Iris pigment epithelial cell (primary cell): ENCODE measurements at regions not wholly inside any gene's neighbourhood (a gene's known extent, or its start where the extent isn't known, plus 50 kb on each side); places are given as distances from the start of the nearest gene placed in this dataset.

Source experiments
- DNase-seq: peaks from one replicate; pipeline ENCODE4 v3.0.0-alpha.2; 2011; ENCODE audit warnings: low read depth

DNA sequence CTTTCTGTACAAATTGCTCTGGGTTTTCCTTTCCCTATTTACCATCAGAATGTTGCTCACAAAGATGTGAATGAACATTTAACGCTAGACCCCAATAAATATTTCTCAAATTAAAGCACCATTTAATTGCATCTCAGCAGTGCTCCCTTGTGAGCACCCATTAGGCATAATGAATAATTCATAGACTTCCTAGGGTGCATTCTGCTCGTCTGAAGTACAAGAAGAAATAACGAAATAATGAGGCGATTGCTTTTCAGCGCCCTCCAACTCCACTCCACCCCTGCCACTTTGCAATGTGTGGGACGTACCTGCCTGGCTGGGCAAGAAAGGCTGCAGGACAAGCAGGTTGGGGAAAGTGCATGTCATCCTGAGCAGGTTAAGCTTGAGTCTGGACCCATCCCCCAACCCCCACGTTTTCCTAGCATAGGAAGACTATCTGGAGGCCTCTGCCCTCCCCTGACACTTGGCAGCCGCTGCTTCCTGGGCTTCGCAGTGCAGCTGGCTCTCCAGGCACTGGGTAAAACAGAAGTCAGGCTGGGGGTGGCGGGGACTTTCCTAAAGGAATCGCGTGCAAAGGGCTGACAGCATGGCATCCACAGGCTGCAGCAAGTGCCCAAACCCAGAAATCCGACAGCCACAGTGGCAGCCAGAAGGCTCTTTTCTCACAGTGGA is 253.7 kb downstream of the DUSP6 start:
- no peak for DNase-seq

DNA sequence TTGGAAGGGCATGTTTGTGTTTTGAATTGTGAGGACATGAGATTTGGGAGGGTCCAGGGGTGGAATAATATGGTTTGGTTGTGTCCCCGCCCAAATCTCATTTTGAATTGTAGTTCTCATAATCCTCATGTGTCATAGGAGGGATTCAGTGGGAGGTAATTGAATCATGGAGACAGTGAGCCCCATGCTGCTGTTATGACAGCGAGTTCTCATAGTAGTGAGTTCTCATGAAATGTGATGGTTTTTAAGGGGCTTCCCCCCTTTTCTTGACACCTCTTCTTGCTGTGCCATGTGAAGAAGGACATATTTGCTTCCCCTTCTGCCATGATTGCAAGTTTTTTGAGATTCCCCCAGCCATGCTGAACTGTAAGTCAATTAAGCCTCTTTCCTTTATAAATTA is 260.0 kb downstream of the DUSP6 start:
- no peak for DNase-seq

DNA sequence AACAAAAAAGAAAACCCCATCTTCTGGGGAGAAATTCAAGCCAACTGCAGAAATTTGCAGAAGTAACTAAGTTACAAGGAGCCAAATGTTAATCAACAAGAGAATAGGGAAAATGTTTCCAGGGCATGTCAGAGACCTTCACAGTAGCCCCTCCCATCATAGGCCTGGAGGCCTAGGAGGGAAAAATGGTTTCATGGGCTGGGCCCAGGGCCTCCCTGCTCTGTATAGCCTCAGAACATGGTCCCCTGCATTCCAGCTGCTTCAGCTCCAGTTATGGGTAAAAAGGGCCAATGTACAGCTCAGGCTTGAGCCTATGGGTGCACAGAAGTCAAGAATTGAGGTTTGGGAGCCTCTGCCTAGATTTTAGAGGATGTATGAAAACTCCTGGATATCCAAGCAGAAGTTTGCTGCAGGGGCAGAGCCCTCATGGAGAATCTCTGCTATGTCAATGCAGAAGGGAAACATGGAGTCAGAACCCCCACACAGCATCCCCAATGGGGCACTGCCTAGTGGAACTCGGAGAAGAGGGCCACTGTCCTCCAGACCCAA is 260.9 kb downstream of the DUSP6 start:
- no peak for DNase-seq

DNA sequence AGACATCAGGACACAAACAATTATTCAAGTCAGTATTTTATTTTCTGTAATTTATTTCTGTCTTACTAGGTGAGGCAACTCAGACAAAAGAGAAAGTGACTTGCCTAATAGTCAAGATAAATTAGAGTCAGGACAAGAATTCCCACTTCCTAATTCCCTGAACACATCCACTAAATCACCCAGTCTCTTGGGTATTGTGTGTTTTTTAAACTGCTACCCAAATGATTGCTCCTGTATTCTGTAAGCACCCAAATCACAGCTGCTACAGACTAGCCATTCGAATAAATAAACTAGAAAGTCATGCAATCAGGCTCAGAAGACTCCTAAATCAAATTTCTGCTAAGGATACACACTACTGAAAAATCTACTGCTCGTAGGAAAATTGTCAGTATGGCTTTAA is 263.0 kb downstream of the DUSP6 start:
- DNase-seq: no peak

DNA sequence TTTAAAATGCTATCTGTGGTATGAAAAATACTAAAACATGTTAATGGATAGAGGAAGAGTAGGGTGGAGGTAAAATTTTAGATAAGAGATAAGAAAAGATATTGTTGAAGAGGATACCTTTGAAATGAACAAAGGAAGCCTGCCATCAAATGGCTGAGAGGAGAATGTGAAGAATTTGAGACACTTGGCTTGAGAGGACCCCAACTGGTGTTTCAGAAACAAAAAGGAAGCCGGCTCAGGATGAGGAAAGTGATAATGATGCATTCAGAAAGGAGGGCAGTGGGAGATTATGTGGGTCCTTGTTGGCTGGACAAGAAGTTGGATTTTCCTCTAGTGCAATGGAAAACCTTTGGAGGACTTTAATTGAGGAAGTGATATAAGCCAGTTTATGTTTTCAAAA is 264.4 kb downstream of the DUSP6 start:
- DNase-seq: no peak

DNA sequence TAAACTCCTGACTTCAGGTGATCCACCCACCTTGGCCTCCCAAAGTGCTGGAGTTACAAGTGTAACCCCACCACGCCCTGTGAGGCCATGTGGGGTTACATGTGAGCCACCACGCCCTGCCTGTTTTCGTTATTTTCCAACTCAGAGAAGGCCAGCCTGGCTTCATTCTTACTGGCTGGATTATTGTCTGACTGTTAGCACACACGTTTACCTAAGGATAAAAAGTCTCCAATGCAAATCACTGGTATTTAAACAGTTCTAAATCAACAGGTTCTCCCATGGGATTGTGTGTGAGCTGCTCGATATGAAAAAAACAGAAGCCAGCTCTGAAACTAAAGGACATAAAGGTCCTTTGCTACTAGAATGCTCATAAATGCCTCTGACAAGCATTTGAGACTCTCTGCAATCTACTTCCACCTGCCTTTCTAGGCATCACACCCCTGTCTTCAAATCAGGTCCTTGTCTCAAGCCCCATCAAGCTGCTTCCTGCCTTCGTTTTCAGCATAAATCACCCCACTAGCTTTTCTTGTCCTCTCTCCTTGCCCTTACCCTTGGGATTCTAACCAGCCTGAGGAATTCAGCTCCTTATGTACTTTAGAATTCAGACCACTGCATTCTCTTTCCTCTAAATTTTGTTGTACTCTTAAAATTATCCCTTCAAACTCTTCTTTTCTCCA is 265.0 kb downstream of the DUSP6 start:
- no peak for DNase-seq

DNA sequence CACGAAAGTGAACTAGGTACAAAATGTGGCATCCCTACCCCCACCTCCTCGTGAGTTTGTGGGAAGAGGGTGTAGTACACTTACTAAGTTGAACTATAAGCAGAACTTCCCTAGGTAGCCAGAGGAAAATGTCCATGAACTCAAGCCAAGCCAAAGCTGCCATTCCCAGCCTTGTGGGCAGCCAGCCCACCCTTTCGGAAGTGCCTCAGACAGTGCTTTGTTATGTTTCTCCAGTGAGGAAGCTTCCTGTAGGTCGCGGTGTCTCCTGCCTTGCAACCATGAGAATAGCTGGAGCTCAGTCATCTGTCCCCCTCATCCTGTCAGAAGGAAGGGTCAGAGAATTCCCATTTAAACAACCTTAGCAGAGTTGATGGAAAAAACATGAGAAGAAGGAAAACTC is 266.9 kb downstream of the DUSP6 start:
- no peak for DNase-seq

DNA sequence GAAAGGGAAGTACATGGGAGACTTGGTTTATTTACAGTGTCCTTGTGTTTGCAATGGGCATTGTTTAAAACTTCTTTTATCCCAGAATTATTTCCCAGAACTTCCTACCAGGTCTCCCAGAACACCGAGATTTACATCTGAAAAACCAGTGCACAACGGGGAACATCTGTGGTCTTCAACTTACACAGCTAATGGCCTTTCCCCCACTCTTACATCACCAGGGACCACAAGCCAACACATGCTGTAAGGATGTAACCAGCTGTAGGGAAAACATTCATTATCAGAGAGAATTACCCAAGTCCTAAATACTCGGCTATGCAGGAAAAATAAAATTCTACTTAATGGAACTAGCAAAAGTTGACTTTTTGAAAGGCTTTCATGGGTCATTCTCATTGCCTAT is 267.6 kb downstream of the DUSP6 start:
- DNase-seq: peak; percentile 35

DNA sequence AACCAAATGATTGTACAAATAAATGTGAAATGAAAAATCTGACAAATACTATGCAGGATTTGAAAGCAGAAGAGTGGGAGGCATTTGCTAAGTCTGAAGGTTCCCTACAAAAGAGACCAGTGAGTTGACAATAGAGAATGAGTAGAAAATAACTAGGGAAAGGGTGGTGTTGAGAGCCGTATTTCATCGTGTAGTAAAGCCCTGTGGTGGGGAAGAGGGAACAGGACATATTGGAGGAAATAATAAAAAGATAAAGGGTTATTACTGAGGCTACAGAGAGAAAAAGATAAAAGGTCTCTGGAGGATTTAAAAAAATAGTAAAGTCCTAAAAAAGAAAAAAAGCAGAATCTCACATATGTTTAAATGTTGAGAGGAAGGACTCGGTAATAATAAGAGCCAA is 268.8 kb downstream of the DUSP6 start:
- DNase-seq: no peak

DNA sequence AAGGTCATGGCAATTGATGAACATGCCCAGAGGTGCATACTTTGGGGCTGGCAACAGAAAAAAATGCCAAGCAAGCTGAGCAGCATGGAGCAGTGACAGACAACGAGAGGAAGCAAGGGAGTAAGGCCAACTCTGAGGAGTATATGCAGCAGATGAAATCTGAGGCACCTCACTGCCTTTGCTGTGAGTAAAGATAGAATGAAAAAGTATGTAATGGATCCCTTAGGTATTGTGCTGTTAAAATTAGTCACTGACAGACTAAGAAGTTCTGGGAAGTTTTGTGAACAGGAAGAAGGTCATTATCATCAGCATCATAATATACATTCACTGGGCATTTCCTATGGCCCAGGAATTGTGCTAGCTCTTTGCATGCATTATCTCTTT is 269.9 kb downstream of the DUSP6 start:
- DNase-seq: no peak

DNA sequence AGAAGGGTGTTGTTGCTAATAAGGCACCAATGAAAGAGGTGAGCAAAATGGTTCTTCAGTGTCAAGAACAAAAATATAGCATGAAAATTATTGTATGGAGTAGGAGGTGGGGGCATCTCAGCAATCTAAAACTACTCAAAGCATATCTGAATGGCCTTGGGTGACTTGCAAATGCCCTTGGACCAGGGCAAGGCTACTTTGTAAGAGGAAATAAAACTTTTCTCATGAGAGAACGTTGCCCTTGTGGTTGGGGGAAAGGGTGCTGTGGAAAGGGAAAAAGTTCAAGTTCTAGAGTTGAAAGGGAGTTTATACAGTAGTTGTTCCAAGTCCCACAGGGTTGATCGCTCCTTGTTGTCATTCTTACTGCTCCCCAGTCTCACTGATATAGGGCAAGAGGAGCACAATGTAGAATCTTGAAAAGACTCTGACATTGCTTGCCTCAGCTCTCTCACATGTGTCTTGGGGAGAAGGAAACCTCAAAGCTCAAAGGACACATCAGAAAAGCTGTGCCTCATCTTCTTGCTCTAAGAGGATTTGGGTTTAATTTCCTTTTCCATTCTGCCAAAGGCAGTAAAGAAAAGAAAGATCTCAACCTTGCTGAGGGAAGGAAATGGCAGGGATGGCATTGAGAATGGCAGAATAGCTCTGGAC is 270.5 kb downstream of the DUSP6 start:
- DNase-seq: no peak

DNA sequence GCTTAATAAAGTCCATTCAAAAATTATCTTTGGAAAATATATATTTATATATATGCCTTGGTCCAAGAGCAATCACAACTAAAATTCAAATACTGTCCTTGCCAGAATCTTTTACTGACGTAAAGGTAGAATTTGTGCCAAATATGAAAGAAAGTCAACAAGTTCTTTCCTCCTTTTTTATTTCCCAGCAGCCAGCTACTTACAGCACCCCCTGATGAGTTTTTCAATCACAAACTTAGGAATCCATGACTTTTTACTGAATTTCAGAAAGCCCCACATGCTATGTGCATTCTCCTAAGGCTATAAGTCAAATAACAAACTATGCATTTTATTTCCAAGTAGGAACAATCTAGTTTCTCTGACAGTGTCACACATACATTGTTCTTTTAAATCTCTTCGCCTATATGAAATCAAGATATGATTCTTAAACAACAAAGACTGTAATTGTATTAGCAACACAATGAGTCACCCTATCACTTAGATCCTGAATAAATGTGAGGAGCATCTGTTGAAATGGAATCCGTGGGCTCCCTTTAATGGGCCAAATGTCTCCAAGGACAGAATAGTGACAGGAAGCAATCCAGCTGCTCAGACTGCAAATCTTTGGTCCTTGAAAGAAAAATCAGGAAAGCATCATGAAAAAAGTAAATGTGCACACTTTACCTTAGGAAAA is 271.4 kb downstream of the DUSP6 start:
- no peak for DNase-seq

DNA sequence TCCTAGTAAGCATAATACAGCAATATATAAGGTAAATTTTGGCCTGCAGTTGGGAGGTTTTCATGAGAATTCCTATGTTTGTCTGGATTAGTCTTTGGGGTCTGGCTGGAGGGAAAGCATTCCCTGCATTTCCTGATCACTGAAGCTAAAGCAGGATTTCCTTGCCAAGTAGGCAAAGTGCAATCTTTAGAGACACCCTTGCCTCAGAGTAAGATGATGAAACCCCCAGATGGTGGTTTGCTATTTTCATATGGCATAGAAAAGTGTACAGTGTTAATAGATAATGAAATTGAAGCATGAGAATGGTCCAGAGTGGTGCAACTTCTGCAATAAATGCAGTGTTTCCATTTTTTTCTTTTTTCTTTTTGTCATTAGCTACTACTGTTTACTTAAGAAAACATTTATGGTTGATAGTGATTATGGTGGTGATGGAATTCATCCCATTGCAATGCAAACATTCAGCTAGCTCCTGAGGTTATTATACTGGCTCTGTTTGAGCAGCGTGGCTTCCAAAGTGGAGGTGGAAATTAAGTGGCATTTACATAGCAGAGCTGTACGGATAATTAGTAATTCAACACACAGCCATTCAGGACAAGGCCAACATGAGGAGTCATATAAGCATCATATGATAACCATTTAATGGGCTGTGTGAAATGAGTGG is 276.3 kb downstream of the DUSP6 start:
- DNase-seq: peak; percentile 34

DNA sequence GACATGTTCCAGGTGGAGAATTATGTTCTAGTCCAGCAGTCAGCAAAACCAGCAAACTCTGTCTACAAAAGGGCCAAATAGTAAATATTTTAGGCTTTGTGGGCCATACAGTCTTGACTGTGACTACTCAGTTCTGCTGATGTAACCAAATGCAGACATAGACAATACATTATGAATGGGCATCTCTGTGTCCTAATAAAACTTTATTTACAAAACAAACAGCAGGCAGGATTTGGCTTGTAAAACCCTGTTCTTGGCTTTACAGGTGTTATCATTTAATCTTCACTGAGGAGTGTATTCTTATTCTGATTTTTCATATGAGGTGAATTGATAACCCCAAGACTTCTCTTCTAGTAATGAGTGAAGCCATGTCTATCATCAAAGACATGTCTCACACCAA is 278.6 kb downstream of the DUSP6 start:
- DNase-seq: no peak

DNA sequence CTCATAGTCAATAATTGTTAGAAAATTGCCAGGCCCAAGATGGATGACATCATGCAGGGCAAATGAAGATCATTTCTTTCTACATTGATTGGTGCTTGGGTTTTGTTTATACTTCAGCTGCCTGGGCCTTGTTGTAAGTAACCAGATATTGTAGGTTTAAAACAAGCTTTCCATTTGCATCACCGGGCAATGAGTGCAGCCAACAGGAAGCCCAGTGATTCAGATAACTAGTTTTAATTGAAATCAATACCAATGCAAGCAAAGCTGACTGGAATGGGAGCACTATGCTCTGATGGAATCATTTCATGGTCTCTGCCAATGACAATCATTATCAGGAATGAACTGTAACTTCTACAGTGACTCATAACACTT is 279.3 kb downstream of the DUSP6 start:
- peak; percentile 90 for DNase-seq

DNA sequence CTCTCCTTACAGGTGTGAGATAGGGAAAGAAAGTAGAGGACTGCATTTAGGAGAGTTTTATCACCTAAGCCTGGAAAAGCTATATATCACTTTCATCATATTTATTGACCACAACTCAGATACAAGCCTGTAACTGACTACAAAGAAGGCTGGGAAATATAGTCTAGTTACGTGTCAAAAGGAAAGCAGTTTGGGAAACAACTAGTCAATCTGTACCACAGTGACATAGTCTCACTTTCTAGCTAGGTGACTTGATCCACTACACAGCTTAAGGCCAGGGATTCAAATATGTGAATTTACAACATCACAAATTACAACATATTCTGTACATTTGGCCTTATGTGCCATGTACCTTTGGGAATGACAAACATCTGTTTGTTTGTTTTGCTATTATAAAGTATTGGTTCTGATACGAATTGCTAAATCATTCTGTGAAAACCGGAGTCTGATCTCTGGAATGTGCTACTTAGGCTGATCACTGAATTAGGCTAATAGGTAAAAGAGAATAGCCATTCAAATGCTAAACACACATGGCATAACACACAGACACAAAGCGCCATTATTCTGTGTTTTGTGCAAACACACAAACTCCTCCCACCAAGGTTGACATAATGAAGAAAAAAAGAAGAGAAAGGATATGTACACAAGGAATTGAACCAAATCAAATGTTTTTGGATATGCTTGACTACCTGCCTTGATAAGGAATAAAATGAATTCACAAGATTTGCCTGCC is 279.8 kb downstream of the DUSP6 start:
- DNase-seq: no peak

DNA sequence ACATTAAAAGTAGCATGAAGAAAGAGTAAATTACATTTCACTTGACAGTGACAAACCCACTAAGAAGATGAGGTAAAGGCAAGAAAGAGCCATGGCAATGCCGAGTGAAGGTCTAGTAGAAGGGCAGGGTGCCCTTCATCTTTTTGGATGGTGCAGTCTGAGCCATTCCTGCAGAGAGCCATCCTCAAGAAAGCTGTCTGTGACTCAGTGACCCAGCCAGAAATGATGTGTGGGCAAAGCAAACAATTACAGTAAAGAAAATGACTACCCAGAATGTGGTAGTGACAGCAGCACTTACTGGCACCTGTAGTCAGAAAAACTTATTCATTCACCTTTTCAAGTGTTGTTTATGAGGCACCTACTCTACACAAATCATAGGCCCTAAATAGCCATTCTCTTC is 281.7 kb downstream of the DUSP6 start:
- DNase-seq: no peak

DNA sequence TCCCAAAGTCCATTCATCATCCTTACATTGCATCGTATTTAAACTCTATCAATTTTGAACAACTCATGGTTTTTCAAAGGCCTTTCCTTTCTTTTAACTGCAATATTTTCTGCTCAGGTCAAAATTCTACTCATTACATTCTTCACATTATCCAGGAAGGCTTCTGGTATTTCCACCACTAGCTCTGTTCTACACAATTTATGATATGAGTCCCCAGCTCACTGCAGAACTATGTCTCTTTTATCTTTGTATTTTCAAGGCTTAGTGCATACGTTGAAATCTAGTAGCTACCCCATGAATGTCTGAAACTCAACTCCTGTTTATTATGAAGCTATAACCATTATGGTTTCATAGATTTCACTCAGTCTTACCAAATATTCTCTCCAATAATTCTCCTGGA is 282.9 kb downstream of the DUSP6 start:
- peak; percentile 77 for DNase-seq

DNA sequence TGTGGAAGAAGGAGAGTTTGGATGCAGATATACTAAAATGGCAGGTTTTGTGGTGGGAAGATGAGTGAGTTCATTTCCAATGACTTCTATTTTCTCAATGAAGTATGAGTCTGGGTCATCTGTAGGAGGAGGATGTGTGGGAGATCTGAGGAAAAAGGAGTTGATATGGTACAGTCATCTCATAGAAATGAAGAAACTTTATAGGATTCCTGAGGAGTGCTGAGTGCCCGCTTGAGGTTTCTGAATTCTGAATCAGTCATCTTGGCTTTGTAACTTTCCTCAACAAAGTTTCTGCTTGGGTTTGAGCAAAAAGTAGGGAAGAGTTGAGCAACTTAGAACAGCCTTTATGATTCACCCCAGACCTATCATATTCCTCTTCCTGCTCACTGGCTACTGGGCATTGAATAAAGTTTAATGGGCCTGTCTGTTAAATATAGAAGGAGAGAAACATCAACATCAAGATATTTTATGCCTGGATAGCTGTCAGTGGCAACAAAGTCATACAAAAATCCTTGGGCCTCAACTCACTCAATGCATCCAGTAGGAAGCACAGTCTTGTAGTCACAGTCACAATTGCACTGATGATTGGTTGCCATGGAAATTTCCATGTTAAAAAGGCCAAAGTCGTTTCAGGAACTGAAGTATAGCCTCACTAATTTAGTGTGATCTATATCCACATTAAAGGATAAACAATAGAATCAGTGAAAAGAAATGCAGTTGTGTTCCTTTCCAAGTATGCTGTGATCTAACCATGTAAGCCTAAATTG is 284.7 kb downstream of the DUSP6 start:
- DNase-seq: peak; percentile 92

DNA sequence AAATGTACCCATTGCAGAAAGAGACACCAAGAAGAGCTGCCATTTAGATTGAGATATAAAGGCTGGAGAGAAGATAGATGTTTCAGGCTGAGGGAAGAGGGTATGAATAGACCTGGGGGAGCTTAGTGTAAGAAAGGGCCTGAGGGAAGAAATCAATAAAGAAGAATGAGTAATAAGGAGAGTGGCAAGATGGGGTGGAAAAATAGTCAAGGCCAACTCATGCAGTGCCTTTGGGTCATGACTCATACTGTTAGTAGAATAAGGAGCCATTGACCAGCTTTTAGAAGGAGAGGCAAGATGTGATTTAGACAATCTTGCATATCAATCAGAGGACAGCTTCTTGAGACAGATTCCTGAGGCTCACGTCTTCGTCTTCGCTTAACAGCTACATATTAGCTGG is 287.5 kb downstream of the DUSP6 start:
- DNase-seq: peak; percentile 63

DNA sequence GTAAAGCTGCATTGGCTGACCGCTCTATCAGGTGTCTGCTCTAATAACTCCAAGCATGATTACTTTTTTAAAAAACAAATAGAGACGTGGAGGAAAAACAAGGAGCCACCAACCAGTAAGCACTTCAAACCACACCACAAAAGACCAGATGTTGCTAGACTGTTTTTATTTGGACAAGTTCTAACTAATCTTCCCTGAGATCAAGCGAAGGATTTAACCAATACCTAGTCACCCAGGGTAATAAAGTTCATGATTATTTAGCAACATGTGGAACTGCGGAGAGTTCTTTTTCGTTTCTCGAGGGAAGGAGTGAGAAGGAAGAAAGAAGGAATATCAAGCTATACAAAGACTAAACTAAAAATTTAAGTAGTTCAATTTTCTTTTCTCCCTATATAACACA is 288.1 kb downstream of the DUSP6 start:
- DNase-seq: no peak
